Right ventricle myocardium inferior (tissue), 1 donor: ENCODE measurements at regions not wholly inside any gene's neighbourhood (a gene's known extent, or its start where the extent isn't known, plus 50 kb on each side); places are given as distances from the start of the nearest gene placed in this dataset.
A peak's percentile ranks its signal among the peaks of the same experiment; 100 is the strongest.

ENCODE experiments used
- ATAC-seq: fragments of 200-7000 bp; cut with Tn5 transposase; one replicate; pipeline ENCODE4 v1.9.1; 2020; ENCODE audit warnings: mild to moderate bottlenecking, moderate library complexity
- DNase-seq: peaks from one replicate; pipeline ENCODE4 v3.0.0; 2021; ENCODE audit errors: missing footprints
- intact Hi-C: fragments of 100-400 bp; cut with DNase I; formaldehyde crosslinking; loops from one replicate; pipeline ENCODE4 v1.11.0; 2022
- donor health status: DM: no; HTN: yes; CAD: no; lungs with severe emphysema.

DNA sequence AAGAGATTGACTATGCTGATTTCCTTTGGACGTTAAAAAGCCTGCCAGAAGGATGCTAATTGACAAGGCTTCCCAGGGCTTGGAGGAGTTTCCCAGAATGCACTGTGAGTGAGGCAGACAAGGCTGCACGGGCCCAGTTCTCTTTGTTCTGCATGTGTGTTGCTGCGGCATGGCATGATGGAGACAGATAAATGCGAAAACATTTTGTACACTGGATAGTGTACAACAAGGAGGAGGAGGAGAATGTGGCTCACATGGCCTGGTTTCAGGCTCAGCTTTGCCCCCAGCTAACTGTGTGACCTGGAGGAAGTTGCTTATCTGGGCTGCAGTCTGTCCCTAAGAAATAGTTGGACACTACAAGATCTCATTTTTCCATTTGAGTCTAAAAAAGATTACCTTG lies 135.5 kb upstream of the CPEB4 start:
- no peak for ATAC-seq
- intact Hi-C loops = loop anchor here (2.0 to 5.0 kb wide), 2 partner anchors 46 to 65 kb away; no protein-coding TSS in a partner anchor
- no peak for DNase-seq

- intact Hi-C loops = loop anchor here (2.0 to 5.0 kb wide), 2 partner anchors 47 to 66 kb away; no protein-coding TSS in a partner anchor
These were observed 134.6 kb upstream of the CPEB4 start for GRCh38 chr5:173753307-173754168.

DNA sequence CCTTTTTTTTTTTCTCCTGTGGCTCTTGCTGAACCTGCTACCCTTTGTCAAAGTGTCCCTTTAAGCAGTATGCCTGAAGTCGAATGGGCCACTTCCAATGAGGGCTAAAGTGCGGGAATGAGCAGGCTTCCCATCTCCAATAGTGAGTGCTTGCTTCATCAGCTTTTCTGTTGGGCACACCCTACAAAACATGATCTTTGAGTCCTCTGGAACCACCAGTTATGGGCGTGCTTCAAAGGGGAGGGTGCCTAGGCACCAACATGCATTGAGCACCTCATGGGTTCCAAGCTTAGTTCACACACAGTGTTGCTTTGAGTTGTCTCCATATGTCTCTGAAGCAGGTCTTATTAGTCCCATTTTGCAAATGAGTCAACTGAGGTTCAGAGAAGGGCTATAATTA lies 132.8 kb upstream of the CPEB4 start:
- intact Hi-C loops = no loop called here
- ATAC-seq (no peak), DNase-seq (no peak)

More at GRCh38 chr5:173753307-173754168, 134.6 kb upstream of the CPEB4 start:
- DNase-seq (no peak), ATAC-seq (peak; percentile 91)

GRCh38 chr5:173757403-173758209 lies 130.5 kb upstream of the CPEB4 start:
- no peak for DNase-seq
- ATAC-seq = no peak
- intact Hi-C loops = no loop called here

DNA sequence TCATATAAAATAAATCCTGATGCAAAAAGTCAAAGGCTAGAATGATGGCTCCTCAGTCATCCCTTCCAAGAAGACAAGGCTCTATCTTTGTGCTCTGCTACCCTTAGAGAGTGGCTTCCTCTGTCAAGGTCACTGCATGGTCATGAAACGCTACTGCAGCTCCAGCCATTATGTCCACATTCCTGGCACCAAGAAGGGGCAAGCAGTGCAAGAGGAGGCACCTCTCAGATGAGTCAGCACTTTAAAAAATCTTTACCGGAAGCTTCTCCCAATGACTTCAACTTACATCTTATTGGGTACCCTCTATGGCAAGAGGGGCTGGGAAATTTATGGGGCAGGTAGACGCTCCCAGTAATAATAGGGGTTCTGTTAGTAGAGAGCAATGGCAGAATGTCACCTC lies 129.5 kb upstream of the CPEB4 start:
- ATAC-seq = no peak
- intact Hi-C loops = no loop called here
- no peak for DNase-seq

DNA sequence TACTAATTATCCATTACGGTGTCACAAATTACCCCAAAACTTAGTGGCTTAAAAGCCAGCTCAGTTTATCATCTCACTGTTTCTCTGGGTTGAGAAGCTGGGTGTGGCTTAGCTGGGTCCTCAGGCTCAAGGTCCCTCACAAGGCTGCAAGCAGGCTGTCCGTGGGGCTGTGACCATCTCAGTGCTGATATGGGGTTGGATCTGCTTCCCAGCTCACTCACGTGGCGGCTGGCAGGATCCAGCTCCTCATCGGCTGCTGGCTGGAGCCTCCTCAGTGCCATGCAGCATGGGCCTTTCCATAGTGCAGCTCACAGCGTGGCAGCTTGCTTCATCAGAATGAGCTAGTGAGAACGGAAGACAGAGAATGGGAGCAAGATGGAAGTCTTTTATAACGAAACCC lies 128.5 kb upstream of the CPEB4 start:
- DNase-seq = no peak
- intact Hi-C loops = loop anchor here (5.0 kb wide), 1 partner anchor 142 kb away; the partner anchor contains the start of gene BOD1
- ATAC-seq = no peak

- no peak for ATAC-seq
- intact Hi-C loops = loop anchor here (5.0 kb wide), 1 partner anchor 143 kb away; the partner anchor contains the start of gene BOD1
These were observed 127.5 kb upstream of the CPEB4 start for GRCh38 chr5:173760461-173761177.

DNA sequence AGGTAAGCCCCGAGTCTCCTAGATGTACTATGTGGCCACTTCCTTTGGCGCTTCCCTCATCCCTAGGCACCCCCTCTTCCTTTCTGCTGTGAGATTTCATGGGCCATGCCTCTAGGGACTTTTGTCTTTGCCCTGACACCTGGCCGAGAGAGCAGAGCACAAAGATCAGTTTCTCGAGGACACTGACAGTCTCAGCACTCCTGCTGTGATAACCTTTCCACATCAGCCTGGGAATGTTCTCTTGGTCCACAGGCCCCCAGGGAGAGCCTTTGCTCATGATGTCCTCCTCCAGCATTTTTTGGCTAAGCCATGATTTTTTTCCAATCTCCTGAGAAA lies 127.0 kb upstream of the CPEB4 start:
- ATAC-seq (no peak), DNase-seq (no peak)
- intact Hi-C loops = loop anchor here (5.0 kb wide), 1 partner anchor 144 kb away; the partner anchor contains the start of gene BOD1

More at GRCh38 chr5:173760461-173761177, 127.5 kb upstream of the CPEB4 start:
- no peak for DNase-seq

DNA sequence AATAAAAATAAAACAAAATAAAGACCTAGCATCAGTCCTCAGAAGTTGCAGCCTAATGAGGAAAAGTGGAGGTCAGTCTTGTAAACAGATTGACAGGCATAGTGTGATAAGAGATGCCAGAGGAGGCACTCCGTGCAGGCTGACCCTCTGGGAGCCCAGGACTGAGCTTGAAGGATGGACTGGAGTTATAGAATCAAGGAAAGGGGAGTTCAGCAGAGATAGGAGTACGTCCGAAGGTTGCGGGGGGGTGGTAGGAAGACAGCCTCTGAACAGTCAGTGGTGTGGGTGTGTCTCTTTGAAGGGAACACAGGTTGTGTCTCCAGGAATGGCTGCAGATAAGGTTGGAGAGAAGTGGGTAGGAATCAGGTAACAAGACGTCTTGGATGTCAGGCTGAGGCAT lies 126.1 kb upstream of the CPEB4 start:
- intact Hi-C loops = loop anchor here (5.0 kb wide), 1 partner anchor 145 kb away; the partner anchor contains the start of gene BOD1
- no peak for ATAC-seq
- no peak for DNase-seq

- DNase-seq (no peak), ATAC-seq (no peak)
- intact Hi-C loops = loop anchor here (5.0 kb wide), 1 partner anchor 146 kb away; the partner anchor contains the start of gene BOD1
These were observed 125.2 kb upstream of the CPEB4 start for GRCh38 chr5:173762930-173763329.

DNA sequence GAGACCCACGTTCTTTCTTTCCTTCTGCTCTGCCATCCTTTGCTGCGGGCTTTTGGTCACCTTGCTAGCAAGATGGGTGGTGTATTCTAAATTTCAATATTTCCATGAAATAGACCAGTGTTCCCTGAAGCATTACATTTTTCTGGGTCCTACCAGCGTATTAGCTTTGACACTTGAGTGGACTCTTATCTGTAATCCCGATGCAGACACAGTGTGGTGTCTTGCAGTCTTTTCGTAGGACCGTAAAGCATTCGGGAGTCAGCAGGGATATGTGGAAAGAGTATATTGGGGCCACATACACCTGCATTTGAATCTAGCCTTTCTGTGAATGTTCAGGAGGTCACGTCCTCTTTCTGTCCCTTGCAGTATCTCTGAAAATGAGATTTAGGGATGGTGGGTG lies 124.7 kb upstream of the CPEB4 start:
- ATAC-seq (no peak), DNase-seq (no peak)
- intact Hi-C loops = loop anchor here (5.0 kb wide), 1 partner anchor 146 kb away; the partner anchor contains the start of gene BOD1

DNA sequence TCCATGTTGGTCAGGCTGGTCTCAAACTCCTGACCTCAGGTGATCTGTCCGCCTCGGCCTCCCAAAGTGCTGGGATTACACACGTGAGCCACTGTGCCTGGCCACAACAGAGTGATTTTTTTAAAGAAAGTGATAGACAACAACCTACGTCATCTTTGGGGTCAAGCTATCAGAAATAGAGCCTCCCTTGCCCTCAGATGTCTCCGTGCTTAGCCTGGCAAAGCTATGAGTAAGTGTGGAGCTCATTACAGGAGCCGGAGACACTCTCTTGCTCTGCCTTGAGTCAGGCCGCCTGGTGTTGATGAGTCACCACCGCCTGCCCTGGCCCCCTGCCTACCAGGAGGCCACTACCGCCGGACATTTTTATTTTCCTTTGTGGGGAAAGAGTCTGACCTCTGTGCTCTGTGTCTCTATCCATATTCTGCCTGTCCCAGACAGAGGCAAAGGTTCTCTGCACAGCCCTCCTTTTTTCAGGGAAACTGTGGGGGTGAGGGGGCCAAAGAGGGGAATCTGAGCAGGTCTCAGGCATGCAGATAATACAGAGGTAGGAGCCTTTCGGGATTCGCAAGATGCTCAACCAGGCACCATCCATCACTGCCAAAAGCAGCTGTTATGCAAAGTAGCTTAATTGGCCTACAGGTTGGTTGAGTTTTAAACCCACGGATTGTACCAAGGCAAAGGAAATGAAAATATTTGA lies 123.7 kb upstream of the CPEB4 start:
- intact Hi-C loops = loop anchor here (5.0 kb wide), 2 partner anchors 147 to 208 kb away; partner anchors contain the start of gene BOD1
- ATAC-seq (peak; percentile 27), DNase-seq (peak; percentile 76)

DNA sequence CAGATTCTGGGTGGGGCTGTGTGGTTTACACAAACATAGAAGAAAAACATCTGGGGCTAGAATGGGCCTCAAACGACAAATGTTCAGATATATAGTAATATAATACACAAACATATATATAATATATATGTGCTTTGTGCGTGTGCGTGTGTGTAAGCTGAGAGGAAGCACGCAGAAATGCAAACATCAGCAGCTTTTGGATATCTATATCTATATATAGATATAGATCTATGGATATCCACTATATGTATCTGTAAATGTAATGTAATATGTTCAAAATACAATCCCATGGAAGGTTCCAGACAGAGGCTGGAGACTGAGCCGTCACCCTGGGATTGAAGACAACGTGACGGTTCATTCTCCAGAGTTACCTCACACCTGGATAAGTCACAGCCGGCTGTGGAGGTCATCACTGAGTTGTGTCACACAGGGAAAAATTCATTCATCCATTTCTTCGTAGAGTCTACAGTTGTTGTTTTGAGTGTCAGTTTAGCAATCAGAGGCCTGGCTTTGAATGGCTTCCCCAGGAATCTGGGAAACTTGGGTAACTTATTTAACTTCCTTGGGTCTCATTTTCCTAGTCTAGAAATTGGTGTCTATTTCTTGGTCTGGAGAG lies 123.0 kb upstream of the CPEB4 start:
- DNase-seq = no peak
- ATAC-seq = no peak
- intact Hi-C loops = loop anchor here (5.0 kb wide), 1 partner anchor 207 kb away; no protein-coding TSS in a partner anchor

DNA sequence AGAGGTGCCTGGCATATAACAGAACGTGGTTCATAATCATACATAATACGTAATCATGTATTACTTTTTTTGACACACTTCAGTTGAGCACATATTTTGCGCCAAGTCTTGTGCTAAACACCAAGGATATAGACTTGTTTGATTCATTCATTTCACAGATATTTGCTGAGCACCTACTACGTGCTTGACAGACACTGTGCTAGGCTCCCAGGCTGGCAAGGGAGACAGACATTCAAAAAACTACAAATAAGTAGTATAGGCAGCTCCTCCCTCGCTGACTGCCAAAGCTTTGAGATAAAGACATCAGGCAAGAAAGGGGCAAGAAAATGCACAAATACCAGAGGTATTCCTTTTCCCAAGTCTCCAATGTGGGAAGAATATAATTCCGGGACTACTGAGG lies 122.5 kb upstream of the CPEB4 start:
- DNase-seq = no peak

GRCh38 chr5:173767574-173768266 lies 120.4 kb upstream of the CPEB4 start:
- ATAC-seq = peak; percentile 88
- DNase-seq = peak; percentile 76
- intact Hi-C loops = loop anchor here (1.0 to 5.0 kb wide), 3 partner anchors 93 to 205 kb away; no protein-coding TSS in a partner anchor

More for the DNA sequence above, 122.5 kb upstream of the CPEB4 start:
- ATAC-seq = no peak
- intact Hi-C loops = loop anchor here (2.0 to 5.0 kb wide), 2 partner anchors 95 to 207 kb away; no protein-coding TSS in a partner anchor

DNA sequence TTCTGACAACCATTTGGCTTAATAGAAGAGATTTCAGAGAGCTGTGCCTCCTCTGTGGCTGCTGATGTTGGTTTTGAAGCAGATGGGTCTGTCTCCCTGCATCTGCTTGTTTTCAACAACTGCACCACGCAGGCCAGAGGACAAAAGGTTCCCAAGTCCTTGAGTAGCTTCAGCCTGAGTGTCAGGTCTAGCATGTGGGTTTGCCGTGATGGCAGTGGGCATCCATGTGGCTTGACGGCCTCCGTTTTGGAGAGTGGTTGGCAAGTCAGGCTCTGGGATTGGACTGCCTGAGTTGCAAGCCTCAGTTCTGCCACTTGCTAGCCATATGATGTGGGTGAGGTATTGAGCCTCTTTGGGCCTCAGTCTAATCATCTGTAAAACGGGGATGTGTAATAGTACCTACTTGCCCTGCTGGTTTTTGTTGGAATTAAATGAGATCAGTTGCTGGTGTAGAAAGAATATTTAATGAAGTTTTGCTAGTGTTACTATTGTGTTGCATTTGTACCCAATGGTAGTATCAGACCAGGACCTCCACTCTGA lies 119.8 kb upstream of the CPEB4 start:
- no peak for DNase-seq
- intact Hi-C loops = loop anchor here (5.0 kb wide), 1 partner anchor 204 kb away; no protein-coding TSS in a partner anchor
- no peak for ATAC-seq
